HTR-8/SVneo (cell line): ENCODE measurements at regions not wholly inside any gene's neighbourhood (a gene's known extent, or its start where the extent isn't known, plus 50 kb on each side); places are given as distances from the start of the nearest gene placed in this dataset.
A peak's percentile ranks its signal among the peaks of the same experiment; 100 is the strongest.
"Not testable (repeated sequence)": the region's sequence is repeated elsewhere in the genome, so short reads cannot be mapped to it uniquely, and the experiment has no call there.

Experiments
- DNase-seq: peaks from one replicate; pipeline ENCODE4 v3.0.0; 2011; ENCODE audit warnings: low spot score, mixed read lengths; ENCODE audit not compliant: insufficient read length
- FAIRE-seq: peaks from 2 replicates; lab custom pipeline; 2011; peaks lifted over from hg19 to GRCh38; lab: Jason Lieb, UNC

GRCh38 chr12:86601550-86602308, 345.5 kb upstream of the MGAT4C start:
- no peak for DNase-seq
- FAIRE-seq: no peak

DNA sequence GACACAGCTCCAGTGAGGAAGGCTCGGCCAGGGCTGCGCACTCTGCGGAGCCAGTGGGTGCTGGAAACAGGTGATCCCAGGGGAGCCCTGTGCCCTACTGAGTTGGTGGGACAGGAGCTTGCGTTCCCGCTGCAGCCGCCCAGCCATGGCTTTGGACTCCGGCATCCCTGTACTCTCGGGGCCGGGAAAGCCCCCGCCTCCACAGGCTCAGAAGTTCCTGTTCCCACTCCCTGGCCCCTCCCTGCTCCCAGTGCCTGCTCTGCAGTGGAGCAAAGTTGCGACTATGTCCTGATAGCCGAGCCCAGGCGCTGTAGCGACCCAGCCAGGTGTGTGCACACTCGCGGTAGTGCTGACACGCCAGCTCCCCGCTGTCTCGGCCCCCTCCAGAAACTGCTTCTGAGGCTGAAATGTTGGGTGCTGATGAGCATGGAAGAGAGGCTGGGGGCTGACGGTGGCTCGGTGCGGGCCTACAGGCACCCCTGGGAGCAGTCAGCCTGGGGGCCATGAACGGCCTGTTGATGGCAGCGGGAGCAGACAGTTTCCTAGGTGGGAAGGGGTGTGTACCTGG, 344.6 kb upstream of the MGAT4C start:
- FAIRE-seq (no peak), DNase-seq (no peak)

GRCh38 chr12:86597431-86597830, 341.2 kb upstream of the MGAT4C start:
- DNase-seq: no peak

DNA sequence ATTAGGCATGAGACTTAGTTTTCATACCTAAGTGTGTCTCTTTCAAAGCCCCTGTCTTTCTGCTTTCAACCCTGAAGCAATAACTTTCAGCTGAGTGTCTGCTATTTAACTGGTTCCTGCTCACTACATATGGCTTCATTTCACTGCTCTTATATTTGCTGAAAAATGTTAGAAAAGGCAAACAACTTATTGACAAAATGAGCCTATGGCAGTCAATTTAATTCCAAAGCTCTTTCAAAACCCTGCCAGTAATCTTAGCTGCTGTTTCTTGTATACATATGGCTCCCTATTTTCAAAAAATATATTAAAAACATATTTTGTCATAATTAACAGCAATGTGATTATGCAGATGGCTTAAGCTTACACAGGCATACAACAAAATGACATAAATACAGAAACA, 334.1 kb upstream of the MGAT4C start:
- DNase-seq (no peak), FAIRE-seq (no peak)

More at GRCh38 chr12:86597431-86597830, 341.2 kb upstream of the MGAT4C start:
- FAIRE-seq: no peak

GRCh38 chr12:86574143-86574542, 318.0 kb upstream of the MGAT4C start:
- FAIRE-seq: no peak
- DNase-seq: no peak

GRCh38 chr12:86572455-86572854, 316.3 kb upstream of the MGAT4C start:
- DNase-seq (no peak), FAIRE-seq (no peak)

DNA sequence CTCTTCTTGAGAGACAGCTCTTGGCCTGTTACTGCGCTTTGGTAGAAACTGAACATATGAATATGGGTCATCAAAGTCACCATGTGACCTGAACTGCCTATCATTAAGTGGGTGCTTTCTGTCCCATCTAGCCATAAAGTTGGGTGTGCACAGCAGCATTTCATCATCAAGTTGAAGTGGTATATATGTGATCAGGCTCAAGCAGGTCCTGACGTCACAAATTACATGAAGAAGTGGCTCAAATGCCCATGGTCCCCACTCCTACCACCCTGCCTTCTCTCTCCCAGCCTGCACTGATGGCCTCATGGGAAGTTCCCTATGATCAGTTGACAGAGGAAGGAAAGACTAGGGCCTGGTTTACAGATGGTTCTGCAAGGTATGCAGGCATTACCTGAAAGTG, 308.8 kb upstream of the MGAT4C start:
- FAIRE-seq (no peak), DNase-seq (no peak)

DNA sequence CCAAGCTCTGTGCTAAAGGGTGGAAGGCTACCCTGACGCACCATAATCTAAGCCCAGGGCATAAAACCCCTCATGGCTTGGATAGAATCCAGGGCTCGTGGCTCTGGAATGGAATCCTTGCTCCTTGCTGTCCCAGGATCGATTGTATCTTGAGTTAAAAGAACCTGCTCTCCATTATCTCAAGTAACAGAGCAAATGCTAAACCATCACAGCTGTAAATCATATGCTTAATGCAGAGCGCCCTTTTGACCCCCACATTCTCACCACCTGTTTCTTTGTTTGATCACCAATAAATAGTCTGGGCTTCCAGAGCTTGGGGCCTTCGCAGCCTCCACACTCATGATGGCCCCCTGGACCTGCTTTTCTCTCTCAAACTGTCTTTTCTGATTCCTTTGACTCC, 299.3 kb upstream of the MGAT4C start:
- DNase-seq, FAIRE-seq: not testable (repeated sequence)

GRCh38 chr12:86551146-86551571, 295.0 kb upstream of the MGAT4C start:
- FAIRE-seq (no peak), DNase-seq (no peak)

GRCh38 chr12:86550218-86551145, 294.3 kb upstream of the MGAT4C start:
- DNase-seq: no peak
- peak; percentile 26 for FAIRE-seq

DNA sequence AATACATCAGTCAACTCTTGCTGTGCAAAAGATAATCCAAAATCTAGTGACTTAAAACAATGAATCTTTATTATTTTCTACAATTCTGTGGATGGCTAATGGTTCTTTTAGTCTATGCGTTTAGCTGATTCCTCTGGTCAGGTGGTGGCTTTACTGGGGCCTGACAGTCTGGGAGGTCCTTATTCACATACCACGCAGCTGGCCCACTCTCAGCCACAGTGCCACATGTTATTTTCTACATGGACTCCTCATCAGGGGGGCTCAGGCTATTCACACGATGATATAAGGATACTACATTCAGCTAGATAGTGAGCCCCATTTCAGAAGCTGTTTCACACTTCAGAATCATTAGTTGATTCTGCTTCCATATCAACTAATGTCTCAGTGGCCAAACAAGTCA, 287.5 kb upstream of the MGAT4C start:
- DNase-seq (no peak), FAIRE-seq (no peak)

GRCh38 chr12:86530996-86531655, 274.9 kb upstream of the MGAT4C start:
- DNase-seq (no peak), FAIRE-seq (no peak)

DNA sequence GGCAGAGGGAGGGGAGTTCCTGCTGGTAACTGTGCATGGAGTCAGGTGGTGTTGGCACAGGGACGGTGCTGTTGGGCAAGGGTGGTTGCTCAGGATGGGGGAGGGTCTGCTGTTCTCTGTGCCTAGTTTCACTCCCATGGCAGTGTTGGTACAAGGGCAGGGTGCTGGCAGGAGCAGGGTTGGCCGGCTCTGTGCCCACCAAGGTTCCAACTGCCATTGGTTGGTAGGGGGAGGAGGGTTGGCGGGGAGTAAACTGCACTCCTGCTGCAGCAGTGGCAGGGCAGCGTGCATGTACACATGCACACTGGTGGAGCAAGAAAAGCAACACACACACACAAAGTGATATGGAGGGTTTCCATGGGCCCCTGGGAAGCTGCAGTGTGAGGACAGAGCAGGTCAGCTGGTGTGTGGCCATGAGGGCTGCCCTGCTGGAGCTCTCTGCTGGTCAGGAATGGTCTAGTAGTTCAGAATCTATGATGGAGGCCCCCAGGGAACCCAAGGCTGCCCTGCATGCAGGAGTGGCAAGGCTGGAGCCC, 269.9 kb upstream of the MGAT4C start:
- no peak for FAIRE-seq
- no peak for DNase-seq

DNA sequence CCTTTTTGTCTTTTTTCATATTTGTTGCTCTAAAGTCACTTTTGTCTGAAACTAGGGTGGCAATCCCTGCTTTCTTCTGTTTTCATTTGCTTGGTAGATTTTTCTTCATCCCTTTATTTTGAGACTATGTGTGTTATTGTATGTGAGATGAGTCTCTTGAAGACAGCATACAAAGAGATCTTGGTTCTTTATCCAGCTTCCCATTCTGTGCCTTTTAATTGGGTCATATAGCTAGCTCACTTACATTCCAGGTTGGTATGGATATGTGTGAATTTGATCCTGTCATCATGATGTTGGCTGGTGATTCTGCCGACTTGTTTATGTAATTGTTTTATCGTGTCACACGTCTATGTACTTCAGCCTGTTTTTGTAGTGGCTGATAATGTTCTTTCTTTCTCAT, 267.7 kb upstream of the MGAT4C start:
- FAIRE-seq (no peak), DNase-seq (no peak)

DNA sequence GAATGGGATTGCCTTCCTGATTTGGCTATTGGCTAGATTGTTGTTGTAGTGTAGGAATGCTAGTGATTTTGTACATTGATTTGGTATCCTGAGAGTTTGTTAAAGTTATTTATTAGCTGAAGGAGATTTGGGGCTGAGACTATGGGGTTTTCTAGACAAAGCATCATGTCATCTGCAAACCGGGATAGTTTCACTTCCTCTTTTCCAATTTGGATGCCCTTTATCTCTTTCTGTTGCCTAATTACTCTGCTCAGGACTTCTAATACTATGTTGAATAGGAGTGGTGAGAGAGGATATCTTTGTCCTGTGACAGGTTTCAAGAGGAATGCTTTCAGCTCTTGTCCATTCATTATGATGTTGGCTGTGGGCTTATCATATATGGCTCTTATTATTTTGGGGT, 265.7 kb upstream of the MGAT4C start:
- no peak for FAIRE-seq
- DNase-seq: no peak

- DNase-seq: no peak
- FAIRE-seq: no peak
Observed at GRCh38 chr12:86513226-86513625, 257.0 kb upstream of the MGAT4C start.

DNA sequence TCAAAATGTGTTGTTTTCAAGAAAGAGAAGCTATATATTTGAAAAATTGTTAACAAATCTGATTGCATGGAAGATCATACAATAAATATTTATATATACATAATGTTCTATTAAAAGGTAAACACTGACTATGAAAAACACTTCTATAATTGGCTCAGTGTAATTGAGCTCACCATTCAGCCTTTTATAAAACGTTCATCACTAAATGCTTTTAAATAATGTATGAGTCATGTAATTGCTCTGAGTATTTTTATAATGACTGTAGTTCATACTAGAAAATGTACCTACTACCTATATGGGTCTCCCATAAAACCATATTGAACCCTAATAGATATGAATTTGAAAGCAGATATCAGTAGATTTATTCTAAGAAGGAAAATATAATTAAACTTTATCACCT, 240.4 kb upstream of the MGAT4C start:
- DNase-seq (no peak), FAIRE-seq (no peak)

DNA sequence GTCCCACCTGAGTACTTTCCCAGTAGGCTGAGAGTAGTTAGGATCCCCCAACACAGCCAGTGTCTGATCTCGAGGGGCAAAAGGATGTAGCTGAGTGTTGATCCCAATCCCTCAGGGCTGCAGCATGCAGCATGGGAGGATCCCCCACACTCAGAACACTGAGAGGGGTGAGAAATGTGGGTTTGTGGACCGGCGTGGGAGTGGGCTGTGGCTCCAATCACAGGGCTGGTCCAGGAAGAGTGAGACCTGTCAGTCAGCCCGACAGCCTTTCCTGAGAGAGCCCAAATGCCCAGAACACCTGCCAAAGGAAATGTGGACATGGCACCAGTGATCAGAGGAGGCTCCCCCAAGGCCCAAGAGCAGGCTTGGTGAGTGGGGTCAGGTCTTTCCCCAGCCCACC, 228.3 kb upstream of the MGAT4C start:
- FAIRE-seq: no peak
- DNase-seq: no peak

- FAIRE-seq: no peak
Observed at GRCh38 chr12:86473231-86473630, 217.0 kb upstream of the MGAT4C start.

GRCh38 chr12:86456776-86457175, 200.6 kb upstream of the MGAT4C start:
- DNase-seq (no peak), FAIRE-seq (no peak)

More at GRCh38 chr12:86473231-86473630, 217.0 kb upstream of the MGAT4C start:
- no peak for DNase-seq
